ENCODE measurements at regions not wholly inside any gene's neighbourhood (a gene's known extent, or its start where the extent isn't known, plus 50 kb on each side); places are given as distances from the start of the nearest gene placed in this dataset.

DNA sequence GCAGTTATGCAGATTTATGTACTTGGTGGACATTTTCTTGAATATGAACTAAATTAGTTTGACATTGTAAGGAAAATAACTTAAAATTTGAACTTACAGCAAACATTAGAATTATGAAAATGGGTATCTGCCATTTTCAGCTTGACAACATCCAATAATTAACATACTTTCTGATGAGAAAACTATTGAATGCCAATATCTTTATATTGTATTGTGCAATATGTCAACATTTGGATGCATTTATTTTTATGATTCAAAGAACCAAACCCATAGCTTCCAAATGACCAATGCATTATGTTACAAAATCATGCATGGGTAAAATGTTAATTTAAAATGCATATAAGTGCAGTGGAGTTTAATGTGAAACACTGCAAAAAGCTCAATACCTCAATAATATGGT is 562.5 kb downstream of the TRAM1L1 start:
- TF ChIP-seq, protein P1, sequence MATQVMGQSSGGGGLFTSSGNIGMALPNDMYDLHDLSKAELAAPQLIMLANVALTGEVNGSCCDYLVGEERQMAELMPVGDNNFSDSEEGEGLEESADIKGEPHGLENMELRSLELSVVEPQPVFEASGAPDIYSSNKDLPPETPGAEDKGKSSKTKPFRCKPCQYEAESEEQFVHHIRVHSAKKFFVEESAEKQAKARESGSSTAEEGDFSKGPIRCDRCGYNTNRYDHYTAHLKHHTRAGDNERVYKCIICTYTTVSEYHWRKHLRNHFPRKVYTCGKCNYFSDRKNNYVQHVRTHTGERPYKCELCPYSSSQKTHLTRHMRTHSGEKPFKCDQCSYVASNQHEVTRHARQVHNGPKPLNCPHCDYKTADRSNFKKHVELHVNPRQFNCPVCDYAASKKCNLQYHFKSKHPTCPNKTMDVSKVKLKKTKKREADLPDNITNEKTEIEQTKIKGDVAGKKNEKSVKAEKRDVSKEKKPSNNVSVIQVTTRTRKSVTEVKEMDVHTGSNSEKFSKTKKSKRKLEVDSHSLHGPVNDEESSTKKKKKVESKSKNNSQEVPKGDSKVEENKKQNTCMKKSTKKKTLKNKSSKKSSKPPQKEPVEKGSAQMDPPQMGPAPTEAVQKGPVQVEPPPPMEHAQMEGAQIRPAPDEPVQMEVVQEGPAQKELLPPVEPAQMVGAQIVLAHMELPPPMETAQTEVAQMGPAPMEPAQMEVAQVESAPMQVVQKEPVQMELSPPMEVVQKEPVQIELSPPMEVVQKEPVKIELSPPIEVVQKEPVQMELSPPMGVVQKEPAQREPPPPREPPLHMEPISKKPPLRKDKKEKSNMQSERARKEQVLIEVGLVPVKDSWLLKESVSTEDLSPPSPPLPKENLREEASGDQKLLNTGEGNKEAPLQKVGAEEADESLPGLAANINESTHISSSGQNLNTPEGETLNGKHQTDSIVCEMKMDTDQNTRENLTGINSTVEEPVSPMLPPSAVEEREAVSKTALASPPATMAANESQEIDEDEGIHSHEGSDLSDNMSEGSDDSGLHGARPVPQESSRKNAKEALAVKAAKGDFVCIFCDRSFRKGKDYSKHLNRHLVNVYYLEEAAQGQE (IDR thresholded peaks at IDR 0.05; ENCODE audit: insufficient replicate concordance, low read depth), result no peak
- TF ChIP-seq GABPA (IDR thresholded peaks at IDR 0.05; ENCODE audit: low read depth), result no peak
- no peak for TF ChIP-seq SPI1 (IDR thresholded peaks at IDR 0.05; ENCODE audit: borderline replicate concordance, low read depth)
- no peak for TF ChIP-seq POLR2AphosphoS5 (IDR thresholded peaks at IDR 0.05; ENCODE audit: low read depth)
- TF ChIP-seq, protein P2, sequence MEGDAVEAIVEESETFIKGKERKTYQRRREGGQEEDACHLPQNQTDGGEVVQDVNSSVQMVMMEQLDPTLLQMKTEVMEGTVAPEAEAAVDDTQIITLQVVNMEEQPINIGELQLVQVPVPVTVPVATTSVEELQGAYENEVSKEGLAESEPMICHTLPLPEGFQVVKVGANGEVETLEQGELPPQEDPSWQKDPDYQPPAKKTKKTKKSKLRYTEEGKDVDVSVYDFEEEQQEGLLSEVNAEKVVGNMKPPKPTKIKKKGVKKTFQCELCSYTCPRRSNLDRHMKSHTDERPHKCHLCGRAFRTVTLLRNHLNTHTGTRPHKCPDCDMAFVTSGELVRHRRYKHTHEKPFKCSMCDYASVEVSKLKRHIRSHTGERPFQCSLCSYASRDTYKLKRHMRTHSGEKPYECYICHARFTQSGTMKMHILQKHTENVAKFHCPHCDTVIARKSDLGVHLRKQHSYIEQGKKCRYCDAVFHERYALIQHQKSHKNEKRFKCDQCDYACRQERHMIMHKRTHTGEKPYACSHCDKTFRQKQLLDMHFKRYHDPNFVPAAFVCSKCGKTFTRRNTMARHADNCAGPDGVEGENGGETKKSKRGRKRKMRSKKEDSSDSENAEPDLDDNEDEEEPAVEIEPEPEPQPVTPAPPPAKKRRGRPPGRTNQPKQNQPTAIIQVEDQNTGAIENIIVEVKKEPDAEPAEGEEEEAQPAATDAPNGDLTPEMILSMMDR (IDR thresholded peaks at IDR 0.05; ENCODE audit: insufficient read depth, low read length), result no peak
- Histone ChIP-seq H3K27ac (replicated peaks) (no peak overlapping the region), H3K4me3 (replicated peaks; ENCODE audit: insufficient read depth, low read length) (no peak overlapping the region), H3K27me3 (ENCODE audit: insufficient read depth, poor library complexity, severe bottlenecking) (no peaks in the 10 kb centered on the region)
- no peak for DNase-seq (ENCODE audit: low read depth in 1 of 2, low spot score in 1 of 2)

DNA sequence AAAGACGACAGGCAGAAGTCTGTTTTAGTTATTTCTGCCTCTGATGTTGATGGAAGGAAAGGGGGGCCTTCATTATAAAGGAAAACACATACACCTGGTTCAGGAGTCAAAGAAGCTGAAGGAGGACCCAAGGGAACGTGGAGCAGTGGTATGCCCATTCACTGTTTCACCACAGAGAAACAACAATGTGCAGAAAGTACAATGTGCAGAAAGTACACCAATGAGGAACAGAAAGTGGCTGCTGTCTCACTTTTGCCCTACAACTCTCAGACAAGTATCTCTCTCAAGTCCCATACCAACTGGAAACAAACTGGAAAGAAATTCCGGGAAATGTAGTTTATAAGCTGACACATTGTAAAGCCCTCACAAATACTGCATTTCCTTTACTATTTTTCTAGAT is 564.5 kb downstream of the TRAM1L1 start:
- no peak overlapping the region for H3K4me3 ChIP-seq (replicated peaks; ENCODE audit: insufficient read depth, low read length)
- H3K27ac ChIP-seq (replicated peaks), result no peak overlapping the region
- H3K27me3 ChIP-seq (ENCODE audit: insufficient read depth, poor library complexity, severe bottlenecking), result no peaks in the 10 kb centered on the region
- TF ChIP-seq POLR2AphosphoS5 (IDR thresholded peaks at IDR 0.05; ENCODE audit: low read depth), result no peak
- TF ChIP-seq, protein P1 (IDR thresholded peaks at IDR 0.05; ENCODE audit: insufficient replicate concordance, low read depth), result no peak
- no peak for TF ChIP-seq GABPA (IDR thresholded peaks at IDR 0.05; ENCODE audit: low read depth)
- TF ChIP-seq, protein P2 (IDR thresholded peaks at IDR 0.05; ENCODE audit: insufficient read depth, low read length), result no peak
- TF ChIP-seq SPI1 (IDR thresholded peaks at IDR 0.05; ENCODE audit: borderline replicate concordance, low read depth), result no peak
- no peak for DNase-seq (ENCODE audit: low read depth in 1 of 2, low spot score in 1 of 2)

DNA sequence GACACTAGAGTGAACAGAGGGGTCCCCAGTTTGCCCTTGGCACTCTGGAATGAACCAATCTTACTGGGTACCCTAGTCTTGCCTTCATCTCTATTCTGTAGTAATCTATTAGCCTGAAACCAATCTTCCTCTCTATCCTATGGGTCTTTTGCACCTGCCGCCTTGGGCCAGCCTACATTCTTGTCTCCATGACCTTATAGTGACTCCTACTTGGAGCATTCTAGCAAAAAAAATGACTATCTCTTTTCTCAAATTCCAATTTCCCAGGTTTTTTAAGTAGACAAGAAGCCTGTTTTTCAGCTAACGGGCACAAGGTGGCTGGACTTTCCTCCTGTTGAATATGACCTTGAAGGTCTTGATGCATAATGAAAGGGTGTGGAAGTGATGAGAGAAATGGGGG is 568.7 kb downstream of the TRAM1L1 start:
- no peak overlapping the region for H3K27ac ChIP-seq (replicated peaks)
- DNase-seq (ENCODE audit: low read depth in 1 of 2, low spot score in 1 of 2), result no peak
- no peaks in the 10 kb centered on the region for H3K27me3 ChIP-seq (ENCODE audit: insufficient read depth, poor library complexity, severe bottlenecking)
- TF ChIP-seq, protein P1 (IDR thresholded peaks at IDR 0.05; ENCODE audit: insufficient replicate concordance, low read depth), result no peak
- TF ChIP-seq GABPA (IDR thresholded peaks at IDR 0.05; ENCODE audit: low read depth) (no peak), POLR2AphosphoS5 (IDR thresholded peaks at IDR 0.05; ENCODE audit: low read depth) (no peak), SPI1 (IDR thresholded peaks at IDR 0.05; ENCODE audit: borderline replicate concordance, low read depth) (no peak)
- TF ChIP-seq, protein P2 (IDR thresholded peaks at IDR 0.05; ENCODE audit: insufficient read depth, low read length), result no peak
- H3K4me3 ChIP-seq (replicated peaks; ENCODE audit: insufficient read depth, low read length), result no peak overlapping the region

Measured in HL-60 (cell line).